Gastrocnemius medialis (tissue), 4 donors: ENCODE measurements at regions not wholly inside any gene's neighbourhood (a gene's known extent, or its start where the extent isn't known, plus 50 kb on each side); places are given as distances from the start of the nearest gene placed in this dataset.

Experiments
- ATAC-seq, 2 donors: fragments of 150-250 bp; one replicate each; pipeline ENCODE4 v1.9.1; 2016
- DNase-seq, 2 donors: peaks; one replicate each; pipeline ENCODE4 v3.0.0-alpha.2; 2019
- H3K27ac ChIP-seq, 4 donors: fragments of 200-600 bp; sonication (generic); 1 replicate in 1 of 4; 2 replicates in 3 of 4; pipeline ENCODE4 v1.5.1; 2016 to 2018; ENCODE audit warnings: mild to moderate bottlenecking in 2 of 4, moderate library complexity in 1 of 4
- H3K27me3 ChIP-seq, 3 donors: fragments of 200-600 bp; sonication (generic) in 2 of 3; 1 replicate in 1 of 3; 2 replicates in 2 of 3; pipeline versions ENCODE4 v1.5.1 to v1.6.0; 2016 to 2019; ENCODE audit warnings: mild to moderate bottlenecking in 1 of 3, moderate library complexity in 1 of 3
- H3K36me3 ChIP-seq, 2 donors: fragments of 200-600 bp; sonication (generic) in 1 of 2; one replicate each; pipeline ENCODE4 v1.5.1; 2017 to 2018
- H3K4me1 ChIP-seq, 2 donors: fragments of 200-600 bp; sonication (generic) in 1 of 2; one replicate each; pipeline ENCODE4 v1.5.1; 2016 to 2017; ENCODE audit warnings: mild to moderate bottlenecking in 2 of 2
- H3K4me3 ChIP-seq, 4 donors: fragments of 200-600 bp; sonication (generic) in 3 of 4; 1 replicate in 1 of 4; 2 replicates in 3 of 4; pipeline ENCODE4 v1.5.1; 2016 to 2019; ENCODE audit warnings: mild to moderate bottlenecking in 2 of 4
- H3K9me3 ChIP-seq, 3 donors: fragments of 200-600 bp; sonication (generic) in 2 of 3; 1 replicate in 1 of 3; 2 replicates in 2 of 3; pipeline ENCODE4 v1.5.1; 2016 to 2019
- CTCF ChIP-seq, 5 experiments: fragments of 450-650 bp in 3 of 5; fragments of 200-600 bp in 2 of 5; sonication (generic) in 2 of 5; IDR thresholded peaks in 4 of 5; conservative IDR thresholded peaks in 1 of 5; 1 replicate in 4 of 5; 2 replicates in 1 of 5; pipeline ENCODE4 v1.5.1; 2016 to 2019; ENCODE audit warnings: antibody characterized with exemption in 5 of 5, mild to moderate bottlenecking in 3 of 5, moderate library complexity in 3 of 5
- POLR2A ChIP-seq, 2 donors: fragments of 450-650 bp; IDR thresholded peaks; one replicate each; pipeline ENCODE4 v1.6.1; 2017; ENCODE audit warnings: antibody characterized with exemption in 2 of 2, mild to moderate bottlenecking in 2 of 2, moderate library complexity in 2 of 2
- in situ Hi-C, 4 donors: fragments of 200-750 bp; cut with MboI; loops; one replicate each; pipeline versions ENCODE4 v1.15.0 to v1.8.0; 2017; ENCODE audit warnings: low sequenced_read_pairs in 4 of 4
- intact Hi-C: fragments of 100-400 bp; cut with DNase I; formaldehyde crosslinking; loops from one replicate; pipeline ENCODE4 v1.15.1; 2023; ENCODE audit warnings: low total_unique reads

GRCh38 chr14:96727980-96728717, 69.0 kb upstream of the VRK1 start:
- in situ Hi-C loops = loop anchor here in 1 of 4 donors (25.0 kb wide), 1 partner anchor 166 kb away; no protein-coding TSS in a partner anchor
- Histone ChIP-seq H3K4me3 (no peak overlapping the region), H3K27ac (no peak overlapping the region), H3K9me3 (no peaks in the 10 kb centered on the region), H3K36me3 (no peaks in the 10 kb centered on the region), H3K4me1 (no peaks in the 10 kb centered on the region), H3K27me3 (peaks cover 0 to 5% (median 2%) of the 10 kb centered on the region in 3 donors)
- intact Hi-C loops = no loop called here
- DNase-seq (no peak), ATAC-seq (no peak)
- TF ChIP-seq POLR2A (IDR thresholded peaks at IDR 0.05) (no peak), CTCF (IDR thresholded peaks at IDR 0.05 in 4 of 5, conservative IDR thresholded peaks at IDR 0.05 in 1 of 5) (no peak)

GRCh38 chr14:96729889-96730288, 67.3 kb upstream of the VRK1 start:
- no peak for TF ChIP-seq POLR2A (IDR thresholded peaks at IDR 0.05)
- TF ChIP-seq CTCF (IDR thresholded peaks at IDR 0.05 in 4 of 5, conservative IDR thresholded peaks at IDR 0.05 in 1 of 5) = no peak
- no peaks in the 10 kb centered on the region for H3K4me1 ChIP-seq
- H3K9me3 ChIP-seq = no peaks in the 10 kb centered on the region
- in situ Hi-C loops (loop anchor here in 1 of 4 donors (25.0 kb wide), 1 partner anchor 168 kb away; no protein-coding TSS in a partner anchor), intact Hi-C loops (no loop called here)
- no peak for ATAC-seq
- H3K4me3 ChIP-seq = no peak overlapping the region
- peaks cover 0 to 10% (median 5%) of the 10 kb centered on the region in 3 donors for H3K27me3 ChIP-seq
- H3K27ac ChIP-seq = no peak overlapping the region
- no peak for DNase-seq
- H3K36me3 ChIP-seq = no peaks in the 10 kb centered on the region

- in situ Hi-C loops = loop anchor here in 1 of 4 donors (25.0 kb wide), 1 partner anchor 168 kb away; no protein-coding TSS in a partner anchor
These were observed 66.8 kb upstream of the VRK1 start for GRCh38 chr14:96730386-96730785.

GRCh38 chr14:96734076-96734622, 63.0 kb upstream of the VRK1 start:
- Histone ChIP-seq H3K36me3 (no peaks in the 10 kb centered on the region), H3K9me3 (no peaks in the 10 kb centered on the region), H3K4me1 (no peaks in the 10 kb centered on the region), H3K27me3 (peaks cover 31 to 36% (median 32%) of the 10 kb centered on the region in 3 donors), H3K4me3 (no peak overlapping the region), H3K27ac (no peak overlapping the region)
- ATAC-seq = no peak
- TF ChIP-seq POLR2A (IDR thresholded peaks at IDR 0.05) = no peak
- TF ChIP-seq CTCF (IDR thresholded peaks at IDR 0.05 in 4 of 5, conservative IDR thresholded peaks at IDR 0.05 in 1 of 5) = no peak
- intact Hi-C loops = no loop called here
- no peak for DNase-seq
- in situ Hi-C loops = loop anchor here in 1 of 4 donors (25.0 kb wide), 1 partner anchor 172 kb away; no protein-coding TSS in a partner anchor

More at GRCh38 chr14:96730386-96730785, 66.8 kb upstream of the VRK1 start:
- intact Hi-C loops = no loop called here
- no peaks in the 10 kb centered on the region for H3K9me3 ChIP-seq
- ATAC-seq (no peak), DNase-seq (no peak)
- H3K4me3 ChIP-seq = no peak overlapping the region
- peaks cover 0 to 10% (median 7%) of the 10 kb centered on the region in 3 donors for H3K27me3 ChIP-seq
- no peak overlapping the region for H3K27ac ChIP-seq
- H3K36me3 ChIP-seq = no peaks in the 10 kb centered on the region
- H3K4me1 ChIP-seq = no peaks in the 10 kb centered on the region
- TF ChIP-seq CTCF (IDR thresholded peaks at IDR 0.05 in 4 of 5, conservative IDR thresholded peaks at IDR 0.05 in 1 of 5) = no peak
- no peak for TF ChIP-seq POLR2A (IDR thresholded peaks at IDR 0.05)
